IMR-90 (cell line): ENCODE measurements at regions not wholly inside any gene's neighbourhood (a gene's known extent, or its start where the extent isn't known, plus 50 kb on each side); places are given as distances from the start of the nearest gene placed in this dataset.

Source experiments
- ATAC-seq: fragments of 200-7000 bp; cut with Tn5 transposase; 2 replicates; pipeline ENCODE4 v1.9.1; 2020; ENCODE audit warnings: low read depth, mild to moderate bottlenecking, moderate library complexity
- BruUV-seq: library from RNA; stranded (reverse); fragments of 400-500 nt; replicated peaks from 2 replicates; lab custom pipeline; 2021; lab: Mats Ljungman, UMichigan
- CTCF ChIA-PET: fragments of 300-600 bp; formaldehyde crosslinking; extraction: SDS; loops from one replicate; lab custom pipeline; 2021; ENCODE audit warnings: antibody characterized with exemption; lab: Yijun Ruan, JAX
- POLR2A ChIA-PET: fragments of 300-600 bp; sonication (Branson Sonifier 250); formaldehyde crosslinking; loops from one replicate; lab custom pipeline; 2022; ENCODE audit warnings: antibody characterized with exemption; ENCODE audit not compliant: unreplicated experiment; lab: Charles Lee
- DNase-seq: peaks from one replicate; pipeline ENCODE4 v3.0.0; 2013
- H2AFZ ChIP-seq: replicated peaks from 2 replicates; pipeline ENCODE3; 2013; ENCODE audit warnings: low read length, mild to moderate bottlenecking; ENCODE audit not compliant: poor library complexity
- H2AK5ac ChIP-seq: 2 replicates; pipeline ENCODE4 v1.6.1; 2013; ENCODE audit warnings: low read depth, low read length, inconsistent platforms
- H2AK9ac ChIP-seq: replicated peaks from 2 replicates; pipeline ENCODE3; 2013; ENCODE audit warnings: mild to moderate bottlenecking, low read depth, low read length, moderate library complexity; ENCODE audit not compliant: poor library complexity
- H2BK120ac ChIP-seq: 2 replicates; pipeline ENCODE4 v1.6.1; 2013; ENCODE audit warnings: low read depth, low read length, inconsistent platforms
- H2BK15ac ChIP-seq: 3 replicates; pipeline ENCODE4 v1.6.1; 2013; ENCODE audit warnings: low read depth, low read length, inconsistent platforms
- H2BK20ac ChIP-seq: 2 replicates; pipeline ENCODE4 v1.6.1; 2013; ENCODE audit warnings: low read depth, mild to moderate bottlenecking, inconsistent platforms, low read length, moderate library complexity
- H2BK5ac ChIP-seq: 2 replicates; pipeline ENCODE4 v1.6.1; 2013; ENCODE audit warnings: mild to moderate bottlenecking, low read depth, low read length, inconsistent platforms; ENCODE audit not compliant: poor library complexity, severe bottlenecking
- H3K14ac ChIP-seq: replicated peaks from 2 replicates; pipeline ENCODE4 v1.6.1; 2013; ENCODE audit warnings: low read depth, low read length, inconsistent platforms
- H3K18ac ChIP-seq: 2 replicates; pipeline ENCODE4 v1.6.1; 2013; ENCODE audit warnings: low read depth, low read length, control low read depth
- H3K23ac ChIP-seq: 2 replicates; pipeline ENCODE4 v1.6.1; 2013; ENCODE audit warnings: low read depth, low read length, inconsistent platforms
- H3K27ac ChIP-seq: 2 replicates; pipeline ENCODE4 v1.5.1; 2013; ENCODE audit warnings: mild to moderate bottlenecking, control low read depth, low read length; ENCODE audit not compliant: insufficient read depth
- H3K27me3 ChIP-seq: 2 replicates; pipeline ENCODE4 v1.6.1; 2013; ENCODE audit warnings: low read length; ENCODE audit not compliant: control insufficient read depth, insufficient read depth
- H3K36me3 ChIP-seq: 2 replicates; pipeline ENCODE4 v1.6.1; 2013; ENCODE audit warnings: low read length, mixed read lengths; ENCODE audit not compliant: control insufficient read depth, insufficient read depth
- H3K4ac ChIP-seq: 2 replicates; pipeline ENCODE4 v1.6.1; 2013; ENCODE audit warnings: low read depth, low read length, inconsistent platforms
- H3K4me1 ChIP-seq: 2 replicates; pipeline ENCODE4 v1.6.1; 2013; ENCODE audit warnings: low read length, mixed read lengths; ENCODE audit not compliant: control insufficient read depth, insufficient read depth
- H3K4me2 ChIP-seq: 2 replicates; pipeline ENCODE4 v1.6.1; 2013; ENCODE audit warnings: low read depth, mild to moderate bottlenecking, control low read depth, low read length, moderate library complexity
- H3K4me3 ChIP-seq: 2 replicates; pipeline ENCODE4 v1.5.1; 2013; ENCODE audit warnings: low read depth, mild to moderate bottlenecking, control low read depth, low read length, moderate library complexity; ENCODE audit not compliant: insufficient read depth
- H3K56ac ChIP-seq: 2 replicates; pipeline ENCODE4 v1.6.1; 2013; ENCODE audit warnings: low read length, inconsistent platforms; ENCODE audit not compliant: insufficient read depth; ENCODE audit errors: extremely low read depth
- H3K79me1 ChIP-seq, 2 experiments: 2 replicates each; pipeline ENCODE4 v1.6.1; 2013; ENCODE audit warnings: low read length in 2 of 2, inconsistent platforms in 1 of 2, low read depth in 1 of 2
- H3K9ac ChIP-seq: 2 replicates; pipeline ENCODE4 v1.6.1; 2013; ENCODE audit warnings: low read depth, low read length, control low read depth
- H3K9me1 ChIP-seq: 2 replicates; pipeline ENCODE4 v1.6.1; 2013; ENCODE audit warnings: low read length, inconsistent platforms; ENCODE audit not compliant: insufficient read depth
- H3K9me3 ChIP-seq: 2 replicates; pipeline ENCODE4 v1.6.1; 2013; ENCODE audit warnings: low read length; ENCODE audit not compliant: control insufficient read depth, insufficient read depth
- H4K20me1 ChIP-seq: 2 replicates; pipeline ENCODE4 v1.6.1; 2013; ENCODE audit warnings: low read length, inconsistent platforms; ENCODE audit not compliant: insufficient read depth
- H4K5ac ChIP-seq: 2 replicates; pipeline ENCODE4 v1.6.1; 2013; ENCODE audit warnings: mild to moderate bottlenecking, low read depth, low read length, control low read depth
- H4K8ac ChIP-seq, 2 experiments: 2 replicates each; pipeline ENCODE4 v1.6.1; 2013; ENCODE audit warnings: low read depth in 2 of 2, low read length in 2 of 2, control low read depth in 1 of 2, inconsistent platforms in 1 of 2
- H4K91ac ChIP-seq: 2 replicates; pipeline ENCODE4 v1.6.1; 2013; ENCODE audit warnings: low read depth, low read length, inconsistent platforms; ENCODE audit not compliant: insufficient read depth
- BHLHE40 ChIP-seq: fragments of 150-350 bp; IDR thresholded peaks from 2 replicates; pipeline ENCODE4 v1.6.1; 2016; ENCODE audit warnings: mild to moderate bottlenecking, low read depth, low read length
- CEBPB ChIP-seq: IDR thresholded peaks from 2 replicates; pipeline ENCODE4 v1.6.1; 2012; ENCODE audit warnings: low read depth, low read length, improper control_type of control experiment
- CHD1 ChIP-seq: IDR thresholded peaks from 2 replicates; pipeline ENCODE4 v1.6.1; 2012; ENCODE audit warnings: low read depth, low read length, improper control_type of control experiment
- CTCF ChIP-seq: conservative IDR thresholded peaks from 2 replicates; pipeline ENCODE4 v1.5.1; 2012; ENCODE audit warnings: mild to moderate bottlenecking, low read depth, low read length, improper control_type of control experiment
- ELK1 ChIP-seq: fragments of 150-350 bp; IDR thresholded peaks from 2 replicates; pipeline ENCODE4 v1.6.1; 2016; ENCODE audit warnings: low read depth, mild to moderate bottlenecking, low read length, moderate library complexity, borderline replicate concordance
- FOS ChIP-seq: fragments of 150-350 bp; IDR thresholded peaks from 2 replicates; pipeline ENCODE4 v1.6.1; 2016; ENCODE audit warnings: low read depth, low read length
- MAFK ChIP-seq: IDR thresholded peaks from 2 replicates; pipeline ENCODE4 v1.6.1; 2012; ENCODE audit warnings: low read depth, low read length, improper control_type of control experiment
- MAZ ChIP-seq: IDR thresholded peaks from 2 replicates; pipeline ENCODE4 v1.6.1; 2012; ENCODE audit warnings: low read depth, mild to moderate bottlenecking, low read length, improper control_type of control experiment, moderate library complexity, borderline replicate concordance
- MXI1 ChIP-seq: IDR thresholded peaks from 2 replicates; pipeline ENCODE4 v1.6.1; 2012; ENCODE audit warnings: low read depth, mild to moderate bottlenecking, low read length, moderate library complexity, borderline replicate concordance
- NFE2L2 ChIP-seq: fragments of 150-350 bp; IDR thresholded peaks from 2 replicates; pipeline ENCODE4 v1.6.1; 2016; ENCODE audit warnings: low read depth, mild to moderate bottlenecking, low read length
- POLR2A ChIP-seq: IDR thresholded peaks from 2 replicates; pipeline ENCODE4 v1.6.1; 2012; ENCODE audit warnings: mild to moderate bottlenecking, low read depth, low read length
- RAD21 ChIP-seq: IDR thresholded peaks from 2 replicates; pipeline ENCODE4 v1.6.1; 2012; ENCODE audit warnings: low read length, improper control_type of control experiment
- RCOR1 ChIP-seq: IDR thresholded peaks from 2 replicates; pipeline ENCODE4 v1.6.1; 2012; ENCODE audit warnings: mild to moderate bottlenecking, low read length, improper control_type of control experiment; ENCODE audit not compliant: insufficient replicate concordance
- RFX5 ChIP-seq: IDR thresholded peaks from 2 replicates; pipeline ENCODE4 v1.8.0; 2012; ENCODE audit warnings: low read depth, mild to moderate bottlenecking, low read length, moderate library complexity
- SMC3 ChIP-seq: fragments of 150-350 bp; IDR thresholded peaks from 2 replicates; pipeline ENCODE4 v1.6.1; 2016; ENCODE audit warnings: low read depth, mild to moderate bottlenecking, antibody characterized with exemption, low read length, moderate library complexity
- USF2 ChIP-seq: fragments of 150-350 bp; IDR thresholded peaks from 2 replicates; pipeline ENCODE4 v1.6.1; 2017; ENCODE audit warnings: mild to moderate bottlenecking, antibody characterized with exemption, low read length, low read depth
- WGBS, 2 experiments: methylation state at CpG; one replicate each; pipeline versions ENCODE4 v1.1.5 to v1.1.7; 2013; ENCODE audit warnings: missing lambda C conversion rate in 2 of 2; ENCODE audit not compliant: insufficient read length in 1 of 2; ENCODE audit errors: extremely low coverage in 2 of 2; 5-methylcytosine and 5-hydroxymethylcytosine counted together
- dilution Hi-C: fragments of 300-500 bp; cut with HindIII; formaldehyde crosslinking; loops from one replicate; pipeline ENCODE4 v1.14.3; 2018; ENCODE audit warnings: low sequenced_read_pairs; ENCODE audit not compliant: unreplicated experiment
- in situ Hi-C: fragments of 300-500 bp; cut with MboI; formaldehyde crosslinking; loops from 3 replicates; pipeline ENCODE4 v1.14.3; 2019; ENCODE audit warnings: low sequenced_read_pairs, inconsistent platforms, mixed read lengths
- intact Hi-C: fragments of 100-400 bp; cut with micrococcal nuclease; formaldehyde crosslinking; loops from 2 replicates; pipeline ENCODE4 v1.10.0; 2022

- no TSS peak for BruUV-seq
- Histone ChIP-seq H3K9ac (no peak overlapping the region), H3K4me1 (peaks cover 7% of the 10 kb centered on the region), H2BK20ac (no peak overlapping the region), H3K9me3 (no peaks in the 10 kb centered on the region), H3K23ac (0 out of 2 replicates have a peak overlapping the region, but pooled peaks have one; percentile 40), H3K79me1 (no peaks in the 10 kb centered on the region), H3K14ac (no peak overlapping the region), H3K4me3 (no peak overlapping the region), H3K4me2 (peak overlapping the region; percentile 68; the same call in 1 of the 2 replicates), H4K5ac (no peak overlapping the region; the same call in 1 of the 2 replicates), H4K20me1 (no peaks in the 10 kb centered on the region), H2AK5ac (no peak overlapping the region), H3K27ac (no peak overlapping the region), H3K4ac (peak overlapping the region; percentile 40; the same call in 1 of the 2 replicates), H2BK120ac (peak overlapping the region; percentile 71; the same call in 1 of the 2 replicates), H3K27me3 (no peaks in the 10 kb centered on the region), H3K9me1 (peaks cover 3% of the 10 kb centered on the region; the same call in 1 of the 2 replicates), H4K8ac (peak overlapping the region in 1 of 2 experiments; percentile 22; a peak in 1 of 4 replicates), H4K91ac (no peak overlapping the region), H2BK15ac (no peak overlapping the region), H3K36me3 (no peaks in the 10 kb centered on the region), H2AFZ (no peak overlapping the region), H3K18ac (peak overlapping the region; percentile 68; the same call in 1 of the 2 replicates), H3K56ac (no peak overlapping the region), H2BK5ac (peak overlapping the region; percentile 15), H2AK9ac (no peak overlapping the region)
- no CpG with 5 or more reads among the region's 5 CpGs for WGBS, 2 experiments
- POLR2A ChIA-PET = interaction anchor here (0.6 kb wide), 1 partner anchor 15 kb away, joined by 3 read pairs; no protein-coding TSS in a partner anchor
- CTCF ChIA-PET = interaction anchor here (0.9 kb wide), 1 partner anchor 261 kb away, joined by 3 read pairs; no protein-coding TSS in a partner anchor
- no peak for ATAC-seq
- DNase-seq = no peak
- intact Hi-C loops = loop anchor here (10.0 kb wide), 1 partner anchor 254 kb away; no protein-coding TSS in a partner anchor
- TF ChIP-seq POLR2A (no peak), NFE2L2 (no peak), FOS (no peak), USF2 (no peak), MAFK (no peak), RAD21 (no peak), RFX5 (no peak), MAZ (no peak), CHD1 (no peak), CEBPB (no peak), BHLHE40 (no peak), SMC3 (no peak), MXI1 (no peak), RCOR1 (no peak), ELK1 (no peak), CTCF (no peak)
- dilution Hi-C loops = no loop called here
- in situ Hi-C loops = no loop called here
Measured at GRCh38 chr10:6928586-6928985, 348.5 kb upstream of the PRKCQ start.
